SHP77 treated with DMSO at 0.1 percent for 48 hours (cell line): ENCODE measurements at regions not wholly inside any gene's neighbourhood (a gene's known extent, or its start where the extent isn't known, plus 50 kb on each side); places are given as distances from the start of the nearest gene placed in this dataset.
A peak's percentile ranks its signal among the peaks of the same experiment; 100 is the strongest.
"Not testable (repeated sequence)": the region's sequence is repeated elsewhere in the genome, so short reads cannot be mapped to it uniquely, and the experiment has no call there.

Source experiments
- DNase-seq: peaks from one replicate; lab custom pipeline; 2025; lab: John Stamatoyannopoulos, UW

- DNase-seq, result no peak
These were observed 451.0 kb upstream of the DDI1 start for GRCh38 chr11:103585401-103585800.

- no peak for DNase-seq
These were observed 450.5 kb upstream of the DDI1 start for GRCh38 chr11:103585911-103586310.

- DNase-seq, result peak; percentile 29
These were observed 449.7 kb upstream of the DDI1 start for GRCh38 chr11:103586756-103587155.

- DNase-seq, result no peak
These were observed 448.3 kb upstream of the DDI1 start for GRCh38 chr11:103587901-103588788.

GRCh38 chr11:103591554-103591953, 444.9 kb upstream of the DDI1 start:
- DNase-seq, result no peak

- DNase-seq, result no peak
These were observed 442.2 kb upstream of the DDI1 start for GRCh38 chr11:103594283-103594682.

- no peak for DNase-seq
These were observed 440.1 kb upstream of the DDI1 start for GRCh38 chr11:103596315-103596714.

- DNase-seq, result peak; percentile 15
These were observed 435.1 kb upstream of the DDI1 start for GRCh38 chr11:103601225-103601846.

- DNase-seq, result no peak
These were observed 433.6 kb upstream of the DDI1 start for GRCh38 chr11:103602840-103603239.

- DNase-seq, result no peak
These were observed 432.1 kb upstream of the DDI1 start for GRCh38 chr11:103604310-103604709.

- DNase-seq, result no peak
These were observed 427.9 kb upstream of the DDI1 start for GRCh38 chr11:103608566-103608965.

- DNase-seq, result no peak
These were observed 427.0 kb upstream of the DDI1 start for GRCh38 chr11:103609117-103610066.

GRCh38 chr11:103610435-103610834, 426.0 kb upstream of the DDI1 start:
- DNase-seq, result no peak

- DNase-seq, result not testable (repeated sequence)
These were observed 424.7 kb upstream of the DDI1 start for GRCh38 chr11:103611526-103612260.

GRCh38 chr11:103612451-103612850, 424.0 kb upstream of the DDI1 start:
- DNase-seq, result not testable (repeated sequence)

GRCh38 chr11:103616586-103616985, 419.9 kb upstream of the DDI1 start:
- not testable (repeated sequence) for DNase-seq

- DNase-seq, result no peak
These were observed 417.9 kb upstream of the DDI1 start for GRCh38 chr11:103618528-103618927.

- peak; percentile 49 for DNase-seq
These were observed 417.0 kb upstream of the DDI1 start for GRCh38 chr11:103619480-103619879.

- DNase-seq, result no peak
These were observed 416.5 kb upstream of the DDI1 start for GRCh38 chr11:103619938-103620337.

- no peak for DNase-seq
These were observed 414.1 kb upstream of the DDI1 start for GRCh38 chr11:103622296-103622695.

- DNase-seq, result no peak
These were observed 412.5 kb upstream of the DDI1 start for GRCh38 chr11:103623933-103624332.
